Prostate gland (tissue), 2 donors: ENCODE measurements at regions not wholly inside any gene's neighbourhood (a gene's known extent, or its start where the extent isn't known, plus 50 kb on each side); places are given as distances from the start of the nearest gene placed in this dataset.

ENCODE experiments used
- DNase-seq: peaks from one replicate; pipeline ENCODE4 v3.0.0-alpha.2; 2019; ENCODE audit warnings: low spot score
- H3K27ac ChIP-seq, 2 donors: fragments of 200-600 bp; sonication (generic); 2 replicates each; pipeline ENCODE4 v1.5.1; 2017 to 2019
- H3K27me3 ChIP-seq: fragments of 200-600 bp; sonication (generic); replicated peaks from 2 replicates; pipeline ENCODE4 v1.5.1; 2019; ENCODE audit not compliant: insufficient read depth
- H3K36me3 ChIP-seq, 2 donors: fragments of 200-600 bp; sonication (generic); 1 replicate in 1 of 2; 2 replicates in 1 of 2; pipeline versions ENCODE4 v1.5.1 to v1.8.1; 2017 to 2019
- H3K4me1 ChIP-seq: fragments of 200-600 bp; sonication (generic); replicated peaks from 2 replicates; pipeline ENCODE4 v1.5.1; 2019
- H3K4me3 ChIP-seq, 2 donors: fragments of 200-600 bp; sonication (generic); 2 replicates each; pipeline ENCODE4 v1.5.1; 2017 to 2019
- H3K9me3 ChIP-seq: fragments of 200-600 bp; sonication (generic); 2 replicates; pipeline ENCODE4 v1.5.1; 2017
- POLR2A ChIP-seq: fragments of 450-650 bp; IDR thresholded peaks from one replicate; pipeline ENCODE4 v1.6.1; 2016; ENCODE audit warnings: antibody characterized with exemption, mild to moderate bottlenecking
- POLR2AphosphoS5 ChIP-seq: sonication (generic); formaldehyde crosslinking; IDR thresholded peaks from one replicate; pipeline ENCODE4 v1.6.1; 2017; ENCODE audit warnings: antibody characterized with exemption
- WGBS: methylation state at CpG from one replicate; pipeline ENCODE4 v1.1.5; 2018; 5-methylcytosine and 5-hydroxymethylcytosine counted together
- intact Hi-C: fragments of 100-400 bp; cut with DNase I; formaldehyde crosslinking; loops from one replicate; pipeline ENCODE4 v1.14.2; 2022
- TF ChIP-seq, protein P1 (sequence below), 4 experiments: fragments of 200-600 bp in 2 of 4; fragments of 450-650 bp in 2 of 4; sonication (generic) in 2 of 4; IDR thresholded peaks; 1 replicate in 3 of 4; 2 replicates in 1 of 4; pipeline ENCODE4 v1.5.1; 2016 to 2019; ENCODE audit warnings: antibody characterized with exemption in 4 of 4, mild to moderate bottlenecking in 2 of 4, moderate library complexity in 2 of 4

DNA sequence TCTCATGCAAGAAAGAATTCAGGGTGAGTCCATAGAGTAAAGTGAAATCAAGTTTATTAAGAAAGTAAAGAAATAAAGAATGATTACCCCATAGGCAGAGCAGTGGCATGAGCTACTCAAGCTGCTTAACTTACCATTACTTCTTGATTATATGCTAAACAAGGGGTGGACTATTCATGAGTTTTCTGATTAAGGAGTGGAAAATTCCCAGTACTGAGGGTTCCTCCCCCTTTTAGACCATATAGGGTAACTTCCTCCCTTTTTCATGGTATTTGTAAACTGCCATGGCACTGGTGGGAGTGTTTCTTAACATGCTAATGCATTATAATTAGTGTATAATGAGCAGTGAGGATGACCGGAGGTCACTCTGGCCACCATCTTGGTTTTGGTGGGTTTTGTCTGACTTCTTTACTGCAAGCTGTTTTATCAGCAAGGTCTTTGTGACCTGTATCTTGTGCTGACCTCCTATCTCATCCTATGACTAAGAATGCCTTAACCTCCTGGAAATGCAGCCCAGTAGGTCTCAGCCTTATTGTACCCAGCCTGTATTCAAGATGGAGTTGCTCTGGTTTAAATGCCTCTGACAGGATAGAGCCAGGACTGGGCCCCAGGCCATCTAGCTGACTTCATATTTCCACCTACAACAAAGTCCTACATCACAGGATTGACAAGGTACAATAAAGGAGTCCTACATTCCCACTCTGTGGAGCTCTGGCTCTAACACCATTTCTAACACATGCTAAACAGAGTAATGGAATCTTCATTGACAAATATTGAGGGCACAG is 186.7 kb downstream of the NXNL2 start:
- Histone ChIP-seq H3K27ac (no peak overlapping the region), H3K4me3 (no peak overlapping the region), H3K9me3 (no peaks in the 10 kb centered on the region), H3K4me1 (no peaks in the 10 kb centered on the region), H3K27me3 (no peaks in the 10 kb centered on the region), H3K36me3 (no peaks in the 10 kb centered on the region)
- intact Hi-C loops: no loop called here
- TF ChIP-seq, protein P1, sequence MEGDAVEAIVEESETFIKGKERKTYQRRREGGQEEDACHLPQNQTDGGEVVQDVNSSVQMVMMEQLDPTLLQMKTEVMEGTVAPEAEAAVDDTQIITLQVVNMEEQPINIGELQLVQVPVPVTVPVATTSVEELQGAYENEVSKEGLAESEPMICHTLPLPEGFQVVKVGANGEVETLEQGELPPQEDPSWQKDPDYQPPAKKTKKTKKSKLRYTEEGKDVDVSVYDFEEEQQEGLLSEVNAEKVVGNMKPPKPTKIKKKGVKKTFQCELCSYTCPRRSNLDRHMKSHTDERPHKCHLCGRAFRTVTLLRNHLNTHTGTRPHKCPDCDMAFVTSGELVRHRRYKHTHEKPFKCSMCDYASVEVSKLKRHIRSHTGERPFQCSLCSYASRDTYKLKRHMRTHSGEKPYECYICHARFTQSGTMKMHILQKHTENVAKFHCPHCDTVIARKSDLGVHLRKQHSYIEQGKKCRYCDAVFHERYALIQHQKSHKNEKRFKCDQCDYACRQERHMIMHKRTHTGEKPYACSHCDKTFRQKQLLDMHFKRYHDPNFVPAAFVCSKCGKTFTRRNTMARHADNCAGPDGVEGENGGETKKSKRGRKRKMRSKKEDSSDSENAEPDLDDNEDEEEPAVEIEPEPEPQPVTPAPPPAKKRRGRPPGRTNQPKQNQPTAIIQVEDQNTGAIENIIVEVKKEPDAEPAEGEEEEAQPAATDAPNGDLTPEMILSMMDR (IDR thresholded peaks at IDR 0.05): no peak
- TF ChIP-seq POLR2A: no peak
- no peak for TF ChIP-seq POLR2AphosphoS5
- DNase-seq: no peak
- WGBS: 96% methylated on average over 1 of the region's 1 CpG

DNA sequence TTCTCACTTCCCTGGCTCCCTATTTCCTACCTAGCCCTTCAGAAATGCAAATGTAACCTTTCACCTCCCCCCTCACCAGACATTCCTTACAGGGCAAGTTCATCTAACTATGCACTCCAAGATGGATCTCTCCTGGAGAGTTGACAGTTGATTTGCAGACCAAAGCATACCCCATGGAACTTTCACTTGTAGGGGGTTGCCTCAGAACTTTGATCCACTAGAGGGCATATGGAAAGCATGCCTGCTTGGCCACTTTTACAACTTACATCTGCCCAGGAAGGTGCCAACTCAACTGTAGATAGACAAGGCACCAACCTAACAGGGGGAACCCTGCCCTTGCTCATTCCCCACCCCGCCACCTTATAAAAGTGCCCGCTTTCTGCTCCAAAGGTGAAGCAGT is 187.8 kb downstream of the NXNL2 start:
- Histone ChIP-seq H3K9me3 (no peaks in the 10 kb centered on the region), H3K27me3 (no peaks in the 10 kb centered on the region), H3K36me3 (no peaks in the 10 kb centered on the region), H3K4me1 (no peaks in the 10 kb centered on the region), H3K4me3 (no peak overlapping the region), H3K27ac (no peak overlapping the region)
- DNase-seq: no peak
- TF ChIP-seq POLR2A (no peak), POLR2AphosphoS5 (no peak)
- TF ChIP-seq, protein P1 (IDR thresholded peaks at IDR 0.05): peak in 2 of 4 experiments; percentile 7 to 37
- 100% methylated on average over 2 of the region's 2 CpGs for WGBS
- intact Hi-C loops: no loop called here

DNA sequence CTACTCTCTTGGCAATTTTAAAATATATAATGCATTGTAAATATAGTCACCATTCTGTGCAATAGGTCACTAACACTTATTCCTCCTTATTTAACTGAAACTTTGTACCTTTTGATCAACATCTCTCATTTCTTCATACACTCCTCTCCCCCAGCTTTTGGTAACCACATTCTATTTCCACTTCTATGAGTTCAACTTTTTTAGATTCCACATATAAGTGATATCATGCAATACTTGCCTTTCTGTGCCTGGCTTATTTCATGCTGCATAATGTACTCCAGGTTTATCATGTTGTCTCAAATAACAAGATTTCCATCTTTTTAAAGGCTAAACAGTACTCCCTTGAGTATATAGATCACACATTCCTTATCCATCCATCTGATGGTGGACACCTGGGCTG is 188.8 kb downstream of the NXNL2 start:
- intact Hi-C loops: no loop called here
- DNase-seq: no peak
- TF ChIP-seq POLR2AphosphoS5 (no peak), POLR2A (no peak)
- TF ChIP-seq, protein P1 (IDR thresholded peaks at IDR 0.05): no peak
- no peaks in the 10 kb centered on the region for H3K9me3 ChIP-seq
- no peak overlapping the region for H3K4me3 ChIP-seq
- H3K36me3 ChIP-seq: no peaks in the 10 kb centered on the region
- no peak overlapping the region for H3K27ac ChIP-seq
- H3K27me3 ChIP-seq: no peaks in the 10 kb centered on the region
- no peaks in the 10 kb centered on the region for H3K4me1 ChIP-seq

DNA sequence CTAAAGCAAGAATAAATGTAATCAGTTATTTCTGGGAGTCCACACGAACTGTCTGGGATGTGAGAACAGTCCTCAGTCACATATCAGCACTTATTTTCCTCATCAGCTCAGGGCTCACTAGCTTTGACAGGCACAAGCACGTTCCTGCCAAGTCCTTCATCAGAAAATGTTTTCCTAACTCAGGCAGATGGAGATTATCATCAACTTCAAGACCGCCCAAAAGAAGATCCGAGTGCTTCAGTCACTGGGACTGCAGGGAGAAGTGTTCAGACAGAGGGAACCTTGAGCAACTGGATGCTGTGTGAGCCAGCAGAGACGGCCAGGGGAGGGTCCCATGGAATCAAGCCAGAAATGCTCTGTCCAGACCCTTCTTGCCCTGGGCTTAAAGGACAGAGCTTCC is 189.4 kb downstream of the NXNL2 start:
- DNase-seq: no peak
- TF ChIP-seq POLR2A (no peak), POLR2AphosphoS5 (no peak)
- TF ChIP-seq, protein P1 (IDR thresholded peaks at IDR 0.05): no peak
- no peak overlapping the region for H3K27ac ChIP-seq
- H3K4me3 ChIP-seq: no peak overlapping the region
- 32% methylated on average over 5 of the region's 5 CpGs for WGBS
- intact Hi-C loops: no loop called here
- no peaks in the 10 kb centered on the region for H3K36me3 ChIP-seq
- H3K9me3 ChIP-seq: no peaks in the 10 kb centered on the region
- H3K27me3 ChIP-seq: no peaks in the 10 kb centered on the region
- H3K4me1 ChIP-seq: no peaks in the 10 kb centered on the region

DNA sequence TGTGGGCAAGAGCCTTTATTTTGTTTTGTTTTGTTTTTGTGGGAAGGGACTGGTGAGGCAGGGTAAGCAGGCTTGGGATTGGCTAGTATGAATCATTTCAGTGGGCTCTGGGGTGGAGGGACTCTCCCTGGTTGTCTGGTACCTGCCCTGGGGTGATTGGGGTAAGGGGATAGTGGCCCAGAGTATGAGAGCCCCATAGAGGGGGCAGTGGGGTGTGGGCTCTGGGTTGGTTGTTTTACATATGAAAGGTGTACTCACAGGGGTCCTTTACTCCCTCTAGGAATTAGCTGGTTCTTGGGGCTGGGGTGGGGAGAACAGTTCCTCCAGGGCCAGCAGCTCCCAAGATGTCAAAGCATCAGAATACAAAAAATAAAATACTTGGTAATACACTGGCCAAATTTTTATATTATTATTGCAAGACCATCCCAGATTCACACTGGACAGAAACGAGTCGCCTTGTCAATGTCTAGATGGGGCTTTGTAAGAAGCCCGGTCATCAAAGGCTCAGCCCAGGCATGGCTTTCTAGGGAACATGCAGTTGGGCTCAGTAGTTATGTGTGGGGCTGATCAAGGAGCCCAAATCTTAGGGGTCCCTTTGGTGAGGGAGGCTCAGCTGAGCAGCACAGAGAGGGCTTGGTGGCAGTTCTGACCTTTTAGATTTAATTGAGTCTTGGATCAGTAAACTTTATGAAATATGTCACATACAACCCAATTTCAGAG is 190.5 kb downstream of the NXNL2 start:
- 95% methylated on average over 3 of the region's 3 CpGs for WGBS
- DNase-seq: no peak

More for the DNA sequence above, 190.5 kb downstream of the NXNL2 start:
- Histone ChIP-seq H3K4me3 (no peak overlapping the region), H3K36me3 (no peaks in the 10 kb centered on the region), H3K27me3 (no peaks in the 10 kb centered on the region), H3K9me3 (no peaks in the 10 kb centered on the region), H3K4me1 (no peaks in the 10 kb centered on the region), H3K27ac (no peak overlapping the region)
- intact Hi-C loops: no loop called here
- TF ChIP-seq, protein P1 (IDR thresholded peaks at IDR 0.05): no peak
- TF ChIP-seq POLR2A (no peak), POLR2AphosphoS5 (no peak)
